ENCODE measurements at regions not wholly inside any gene's neighbourhood (a gene's known extent, or its start where the extent isn't known, plus 50 kb on each side); places are given as distances from the start of the nearest gene placed in this dataset.

DNA sequence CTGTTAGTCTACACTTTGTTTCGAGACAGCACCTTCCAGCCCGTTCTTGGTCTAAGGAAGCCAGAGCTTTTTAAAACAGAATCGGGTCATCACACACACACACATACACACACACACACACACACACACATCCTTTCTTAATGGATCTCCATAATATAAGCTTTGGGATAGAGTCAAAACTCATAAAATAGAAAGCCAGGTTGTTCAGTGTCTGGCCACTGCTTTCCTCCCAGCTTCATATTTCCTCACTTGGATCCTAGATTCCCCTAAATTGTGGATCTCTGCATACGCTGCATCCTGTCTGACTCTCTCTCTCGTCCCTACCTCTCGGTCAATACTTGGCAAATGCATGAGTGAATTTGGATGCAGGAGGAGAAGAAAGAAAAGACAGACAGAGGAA lies 120.5 kb upstream of the SLC14A2 start:
- no peaks in the 10 kb centered on the region for H3K4me1 ChIP-seq (replicated peaks)
- TF ChIP-seq POLR2A (IDR thresholded peaks at IDR 0.05) (no peak), POLR2AphosphoS5 (IDR thresholded peaks at IDR 0.05) (no peak)
- TF ChIP-seq, protein P1, sequence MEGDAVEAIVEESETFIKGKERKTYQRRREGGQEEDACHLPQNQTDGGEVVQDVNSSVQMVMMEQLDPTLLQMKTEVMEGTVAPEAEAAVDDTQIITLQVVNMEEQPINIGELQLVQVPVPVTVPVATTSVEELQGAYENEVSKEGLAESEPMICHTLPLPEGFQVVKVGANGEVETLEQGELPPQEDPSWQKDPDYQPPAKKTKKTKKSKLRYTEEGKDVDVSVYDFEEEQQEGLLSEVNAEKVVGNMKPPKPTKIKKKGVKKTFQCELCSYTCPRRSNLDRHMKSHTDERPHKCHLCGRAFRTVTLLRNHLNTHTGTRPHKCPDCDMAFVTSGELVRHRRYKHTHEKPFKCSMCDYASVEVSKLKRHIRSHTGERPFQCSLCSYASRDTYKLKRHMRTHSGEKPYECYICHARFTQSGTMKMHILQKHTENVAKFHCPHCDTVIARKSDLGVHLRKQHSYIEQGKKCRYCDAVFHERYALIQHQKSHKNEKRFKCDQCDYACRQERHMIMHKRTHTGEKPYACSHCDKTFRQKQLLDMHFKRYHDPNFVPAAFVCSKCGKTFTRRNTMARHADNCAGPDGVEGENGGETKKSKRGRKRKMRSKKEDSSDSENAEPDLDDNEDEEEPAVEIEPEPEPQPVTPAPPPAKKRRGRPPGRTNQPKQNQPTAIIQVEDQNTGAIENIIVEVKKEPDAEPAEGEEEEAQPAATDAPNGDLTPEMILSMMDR (IDR thresholded peaks at IDR 0.05), result no peak
- H3K9me3 ChIP-seq, result no peaks in the 10 kb centered on the region
- no peak for DNase-seq (ENCODE audit: low spot score)
- intact Hi-C loops (cut with DNase I), result no loop called here
- no peak overlapping the region for H3K27ac ChIP-seq
- H3K4me3 ChIP-seq, result no peak overlapping the region
- WGBS, result 66% methylated on average over 6 of the region's 6 CpGs
- no peaks in the 10 kb centered on the region for H3K36me3 ChIP-seq
- H3K27me3 ChIP-seq (replicated peaks; ENCODE audit: insufficient read depth), result no peaks in the 10 kb centered on the region

DNA sequence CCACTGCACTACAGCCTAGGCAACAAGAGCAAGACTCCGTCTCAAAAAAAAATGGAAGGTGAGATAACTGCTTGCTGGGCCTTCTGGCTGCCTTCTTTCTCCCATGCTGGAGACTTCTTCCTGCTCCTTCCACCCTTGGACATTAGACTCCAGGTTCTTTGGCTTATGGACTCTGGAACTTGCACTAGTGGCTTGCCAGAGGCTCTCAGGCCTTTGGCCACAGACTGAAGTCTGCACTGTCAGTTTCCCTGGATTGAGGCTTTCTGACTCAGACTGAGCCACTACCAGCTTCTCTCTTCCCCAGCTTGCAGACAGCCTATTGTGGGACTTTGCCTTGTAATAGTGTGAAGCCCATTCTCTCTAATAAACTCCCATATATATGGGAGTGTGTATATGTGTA lies 118.5 kb upstream of the SLC14A2 start:
- no peak for DNase-seq (ENCODE audit: low spot score)
- no peak for TF ChIP-seq POLR2A (IDR thresholded peaks at IDR 0.05)
- TF ChIP-seq POLR2AphosphoS5 (IDR thresholded peaks at IDR 0.05), result no peak
- TF ChIP-seq, protein P1 (IDR thresholded peaks at IDR 0.05), result no peak
- H3K27ac ChIP-seq, result no peak overlapping the region
- WGBS, result 95% methylated on average over 1 of the region's 1 CpG
- no peaks in the 10 kb centered on the region for H3K27me3 ChIP-seq (replicated peaks; ENCODE audit: insufficient read depth)
- intact Hi-C loops (cut with DNase I), result no loop called here
- H3K36me3 ChIP-seq, result no peaks in the 10 kb centered on the region
- H3K9me3 ChIP-seq, result no peaks in the 10 kb centered on the region
- H3K4me1 ChIP-seq (replicated peaks), result no peaks in the 10 kb centered on the region
- no peak overlapping the region for H3K4me3 ChIP-seq

DNA sequence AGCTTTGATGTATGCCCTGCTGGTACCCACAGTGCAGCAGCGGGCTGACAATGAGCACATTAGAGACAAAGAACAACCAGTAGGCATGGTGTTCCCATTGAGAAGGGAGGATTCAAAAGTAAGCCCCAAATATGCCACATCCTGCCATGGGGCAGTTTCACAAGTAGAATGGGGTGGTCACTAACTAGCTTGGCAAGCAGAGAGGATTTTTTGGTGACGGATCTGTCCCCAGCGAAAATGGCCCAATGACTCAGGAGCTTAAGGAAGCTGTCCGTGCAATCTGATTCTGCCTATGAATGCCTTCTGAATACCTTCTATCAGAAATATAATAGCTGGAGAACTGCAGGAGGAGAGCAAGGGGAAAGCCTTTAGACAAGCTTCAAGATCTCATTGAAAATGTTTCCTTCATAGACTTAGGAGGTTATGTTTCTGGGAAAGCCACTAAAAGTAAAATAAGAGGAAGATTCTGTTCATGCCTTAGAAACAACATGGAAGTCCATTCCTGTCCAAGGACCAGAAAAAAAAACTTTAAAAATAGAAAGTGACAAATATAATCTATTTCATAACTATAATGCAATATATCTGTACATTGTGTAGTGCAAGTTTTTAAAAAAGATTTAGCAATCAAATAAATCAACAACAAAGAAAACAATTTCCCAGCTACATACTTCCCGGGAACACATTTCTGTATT lies 117.5 kb upstream of the SLC14A2 start:
- Histone ChIP-seq H3K4me1 (replicated peaks) (no peaks in the 10 kb centered on the region), H3K27ac (no peak overlapping the region), H3K36me3 (no peaks in the 10 kb centered on the region), H3K27me3 (replicated peaks; ENCODE audit: insufficient read depth) (no peaks in the 10 kb centered on the region), H3K9me3 (no peaks in the 10 kb centered on the region), H3K4me3 (no peak overlapping the region)
- 89% methylated on average over 5 of the region's 5 CpGs for WGBS
- no peak for TF ChIP-seq POLR2AphosphoS5 (IDR thresholded peaks at IDR 0.05)
- TF ChIP-seq, protein P1 (IDR thresholded peaks at IDR 0.05), result no peak
- TF ChIP-seq POLR2A (IDR thresholded peaks at IDR 0.05), result no peak
- no peak for DNase-seq (ENCODE audit: low spot score)
- intact Hi-C loops (cut with DNase I), result no loop called here

DNA sequence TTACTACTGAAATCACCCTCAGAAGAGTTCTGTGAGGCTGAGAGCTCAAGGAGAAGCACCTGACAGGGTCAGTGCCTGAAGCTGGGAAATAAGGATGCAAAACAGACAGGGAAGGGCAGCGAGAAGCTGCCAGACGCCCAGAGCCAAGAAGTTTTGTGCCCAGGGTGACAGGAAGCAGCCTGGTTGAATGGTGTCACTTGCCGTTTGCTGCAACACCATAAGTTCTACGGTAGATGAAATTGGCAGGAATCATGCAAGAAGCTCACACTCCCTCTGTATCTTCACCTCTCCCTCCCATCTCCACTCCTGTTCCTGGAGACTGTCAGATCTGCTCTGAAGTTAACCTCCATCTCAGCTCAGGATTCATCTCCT lies 117.0 kb upstream of the SLC14A2 start:
- Histone ChIP-seq H3K27me3 (replicated peaks; ENCODE audit: insufficient read depth) (no peaks in the 10 kb centered on the region), H3K4me1 (replicated peaks) (no peaks in the 10 kb centered on the region), H3K36me3 (no peaks in the 10 kb centered on the region), H3K27ac (no peak overlapping the region), H3K9me3 (no peaks in the 10 kb centered on the region), H3K4me3 (no peak overlapping the region)
- TF ChIP-seq POLR2AphosphoS5 (IDR thresholded peaks at IDR 0.05) (no peak), POLR2A (IDR thresholded peaks at IDR 0.05) (no peak)
- TF ChIP-seq, protein P1 (IDR thresholded peaks at IDR 0.05), result no peak
- intact Hi-C loops (cut with DNase I), result no loop called here
- no peak for DNase-seq (ENCODE audit: low spot score)
- WGBS, result 40% methylated on average over 4 of the region's 4 CpGs

DNA sequence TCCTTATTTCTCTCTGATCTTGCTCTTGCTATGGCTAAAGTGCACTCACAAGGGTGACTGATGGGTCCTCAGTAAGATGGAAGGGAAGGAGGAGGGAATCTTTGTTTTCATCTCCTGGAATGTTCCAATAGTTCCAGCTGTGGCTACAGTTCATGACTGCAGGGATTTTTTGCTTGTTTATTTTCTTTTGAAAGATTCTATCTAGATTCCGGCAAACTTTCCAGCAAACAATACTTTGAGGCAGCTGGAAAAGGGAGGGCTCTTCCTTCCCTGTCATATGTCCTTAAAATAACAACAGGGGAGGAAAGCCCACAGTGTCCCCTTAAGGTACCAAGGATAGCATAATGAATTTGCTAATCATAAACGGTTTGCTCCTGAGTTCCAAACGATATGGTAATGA lies 111.3 kb upstream of the SLC14A2 start:
- Histone ChIP-seq H3K4me1 (replicated peaks) (no peaks in the 10 kb centered on the region), H3K27me3 (replicated peaks; ENCODE audit: insufficient read depth) (no peaks in the 10 kb centered on the region), H3K9me3 (no peaks in the 10 kb centered on the region), H3K27ac (peak overlapping the region in 1 of 2 donors; percentile 19), H3K36me3 (no peaks in the 10 kb centered on the region), H3K4me3 (no peak overlapping the region)
- intact Hi-C loops (cut with DNase I), result no loop called here
- 30% methylated on average over 3 of the region's 3 CpGs for WGBS
- no peak for DNase-seq (ENCODE audit: low spot score)
- TF ChIP-seq, protein P1 (IDR thresholded peaks at IDR 0.05), result no peak
- TF ChIP-seq POLR2AphosphoS5 (IDR thresholded peaks at IDR 0.05) (no peak), POLR2A (IDR thresholded peaks at IDR 0.05) (no peak)
